HEK293 (cell line): ENCODE measurements at regions not wholly inside any gene's neighbourhood (a gene's known extent, or its start where the extent isn't known, plus 50 kb on each side); places are given as distances from the start of the nearest gene placed in this dataset.

Source experiments
- CTCF ChIA-PET: fragments of 350-600 bp; formaldehyde crosslinking; extraction: SDS; loops from one replicate; lab custom pipeline; 2021; ENCODE audit warnings: antibody characterized with exemption; lab: Yijun Ruan, JAX
- POLR2A ChIA-PET: fragments of 300-600 bp; formaldehyde crosslinking; extraction: SDS; loops from one replicate; lab custom pipeline; 2020; ENCODE audit warnings: antibody characterized with exemption, inconsistent platforms; lab: Yijun Ruan, JAX
- H3K27ac ChIP-seq: fragments of 200-500 bp; sonication (Bioruptor generic); 2 replicates; pipeline ENCODE4 v1.5.1; 2014; ENCODE audit warnings: low read depth, low read length, control low read depth, inconsistent platforms; ENCODE audit errors: extremely low read depth
- H3K36me3 ChIP-seq, 2 experiments: fragments of 200-500 bp in 1 of 2; sonication (Bioruptor generic) in 1 of 2; 1 replicate in 1 of 2; 2 replicates in 1 of 2; pipeline ENCODE4 v1.5.1; 2014 to 2017; ENCODE audit warnings: inconsistent platforms in 2 of 2, low read length in 2 of 2; ENCODE audit not compliant: control insufficient read depth in 2 of 2, insufficient read depth in 1 of 2
- H3K4me1 ChIP-seq: fragments of 200-500 bp; sonication (Bioruptor generic); 2 replicates; pipeline ENCODE4 v1.5.1; 2014; ENCODE audit warnings: mild to moderate bottlenecking, low read length, inconsistent platforms; ENCODE audit not compliant: control insufficient read depth, insufficient read depth
- H3K4me3 ChIP-seq: 2 replicates; pipeline ENCODE4 v1.5.1; 2011; ENCODE audit warnings: low read depth, mild to moderate bottlenecking, control low read depth, low read length, moderate library complexity
- H3K9me3 ChIP-seq: fragments of 200-500 bp; sonication (Bioruptor generic); 2 replicates; pipeline ENCODE4 v1.5.1; 2014; ENCODE audit warnings: low read depth, low read length, inconsistent platforms; ENCODE audit not compliant: control insufficient read depth, insufficient read depth
- BCL6B ChIP-seq: fragments of 450-650 bp; formaldehyde crosslinking; IDR thresholded peaks from 2 replicates; pipeline ENCODE4 v1.5.1; 2017; ENCODE audit warnings: missing biosample characterization, missing genetic modification characterization
- GLIS1 ChIP-seq: fragments of 450-650 bp; formaldehyde crosslinking; IDR thresholded peaks from 2 replicates; pipeline ENCODE4 v1.5.1; 2016; ENCODE audit warnings: missing biosample characterization, missing genetic modification characterization
- HOXA7 ChIP-seq: sonication (generic); formaldehyde crosslinking; IDR thresholded peaks from 2 replicates; pipeline ENCODE4 v1.8.1; 2022; ENCODE audit warnings: missing genetic modification reagents, borderline replicate concordance
- INSM2 ChIP-seq: fragments of 450-650 bp; formaldehyde crosslinking; IDR thresholded peaks from 2 replicates; pipeline ENCODE4 v1.5.1; 2016; ENCODE audit warnings: missing biosample characterization, missing genetic modification characterization
- KLF10 ChIP-seq: fragments of 450-650 bp; IDR thresholded peaks from 2 replicates; pipeline ENCODE4 v1.5.1; 2018; ENCODE audit warnings: missing biosample characterization, mild to moderate bottlenecking, missing genetic modification characterization
- KLF17 ChIP-seq: fragments of 450-650 bp; formaldehyde crosslinking; IDR thresholded peaks from 2 replicates; pipeline ENCODE4 v1.5.1; 2016; ENCODE audit warnings: missing biosample characterization, missing genetic modification characterization
- RBAK ChIP-seq: fragments of 450-650 bp; formaldehyde crosslinking; IDR thresholded peaks from 2 replicates; pipeline ENCODE4 v1.5.1; 2016; ENCODE audit warnings: missing biosample characterization, missing genetic modification characterization
- SALL2 ChIP-seq: fragments of 450-650 bp; formaldehyde crosslinking; IDR thresholded peaks from 2 replicates; pipeline ENCODE4 v1.5.0; 2017; ENCODE audit warnings: missing biosample characterization, mild to moderate bottlenecking, missing genetic modification characterization, borderline replicate concordance
- ZBTB17 ChIP-seq: fragments of 450-650 bp; formaldehyde crosslinking; IDR thresholded peaks from 2 replicates; pipeline ENCODE4 v1.5.1; 2016; ENCODE audit warnings: missing biosample characterization, missing genetic modification characterization
- ZFHX2 ChIP-seq: fragments of 450-650 bp; formaldehyde crosslinking; conservative IDR thresholded peaks from 2 replicates; pipeline ENCODE4 v1.5.1; 2016; ENCODE audit warnings: missing biosample characterization, missing genetic modification characterization
- ZNF223 ChIP-seq: fragments of 450-650 bp; formaldehyde crosslinking; IDR thresholded peaks from 2 replicates; pipeline ENCODE4 v1.5.1; 2016; ENCODE audit warnings: missing biosample characterization, missing genetic modification characterization
- ZNF335 ChIP-seq: fragments of 450-650 bp; formaldehyde crosslinking; conservative IDR thresholded peaks from 2 replicates; pipeline ENCODE4 v1.5.1; 2016; ENCODE audit warnings: missing biosample characterization, missing genetic modification characterization
- ZNF529 ChIP-seq: fragments of 450-650 bp; formaldehyde crosslinking; IDR thresholded peaks from 2 replicates; pipeline ENCODE4 v1.5.1; 2017; ENCODE audit warnings: missing genetic modification characterization, missing biosample characterization; ENCODE audit not compliant: insufficient replicate concordance
- ZNF580 ChIP-seq: fragments of 450-650 bp; formaldehyde crosslinking; IDR thresholded peaks from 2 replicates; pipeline ENCODE4 v1.5.1; 2016; ENCODE audit warnings: missing biosample characterization, missing genetic modification characterization
- ZNF596 ChIP-seq: fragments of 450-650 bp; IDR thresholded peaks from 2 replicates; pipeline ENCODE4 v1.5.0; 2018; ENCODE audit warnings: missing biosample characterization, mild to moderate bottlenecking, missing genetic modification characterization, moderate library complexity
- ZNF621 ChIP-seq: fragments of 450-650 bp; formaldehyde crosslinking; IDR thresholded peaks from 2 replicates; pipeline ENCODE4 v1.5.1; 2017; ENCODE audit warnings: missing biosample characterization, missing genetic modification characterization
- ZNF629 ChIP-seq: fragments of 450-650 bp; formaldehyde crosslinking; IDR thresholded peaks from 2 replicates; pipeline ENCODE4 v1.5.1; 2017; ENCODE audit warnings: missing biosample characterization, missing genetic modification characterization
- ZNF658 ChIP-seq: fragments of 450-650 bp; formaldehyde crosslinking; IDR thresholded peaks from 2 replicates; pipeline ENCODE4; 2016; ENCODE audit warnings: missing biosample characterization, missing genetic modification characterization
- ZNF660 ChIP-seq: fragments of 450-650 bp; IDR thresholded peaks from 2 replicates; pipeline ENCODE4 v1.5.1; 2018; ENCODE audit warnings: missing biosample characterization, mild to moderate bottlenecking, missing genetic modification characterization
- ZNF791 ChIP-seq: fragments of 450-650 bp; formaldehyde crosslinking; IDR thresholded peaks from 2 replicates; pipeline ENCODE4 v1.5.1; 2016; ENCODE audit warnings: missing biosample characterization, missing genetic modification characterization
- TF ChIP-seq, protein P1 (sequence below): fragments of 450-650 bp; formaldehyde crosslinking; conservative IDR thresholded peaks from 2 replicates; pipeline ENCODE4 v1.5.1; 2016; ENCODE audit warnings: low read depth, missing biosample characterization, missing genetic modification characterization
- TF ChIP-seq, protein P2 (sequence below): fragments of 450-650 bp; formaldehyde crosslinking; IDR thresholded peaks from 2 replicates; pipeline ENCODE4 v1.5.1; 2017; ENCODE audit warnings: missing biosample characterization, missing genetic modification characterization

DNA sequence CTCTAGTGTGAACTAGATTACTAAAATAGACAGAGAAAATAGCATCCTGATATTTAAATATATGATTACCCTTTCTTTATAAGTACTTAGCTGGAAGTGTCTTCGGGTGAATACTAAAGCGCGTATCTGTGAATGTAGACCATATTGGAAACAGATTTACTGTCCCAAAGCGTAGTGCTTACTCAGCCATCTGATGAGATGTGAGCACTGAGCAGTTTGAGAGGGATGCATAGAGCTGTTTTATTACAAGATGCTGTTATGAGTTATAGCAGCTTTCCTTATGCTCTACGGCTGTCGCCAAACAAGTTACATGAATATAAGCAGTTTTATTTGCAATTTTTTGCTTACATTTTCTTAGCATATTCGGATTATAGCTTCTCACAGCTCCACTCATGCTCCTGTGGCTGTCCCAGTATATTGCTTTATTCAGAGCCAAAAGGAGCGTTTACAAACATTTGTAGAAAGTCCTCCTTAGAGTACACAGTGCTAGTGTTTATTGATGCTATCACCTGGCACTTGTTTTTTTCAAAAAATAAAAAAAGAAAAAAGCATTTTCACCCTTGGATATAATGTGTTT is 981.4 kb upstream of the WWC1 start:
- Histone ChIP-seq H3K4me1 (no peaks in the 10 kb centered on the region), H3K27ac (no peak overlapping the region), H3K36me3 (no peaks in the 10 kb centered on the region), H3K9me3 (no peaks in the 10 kb centered on the region), H3K4me3 (no peak overlapping the region)
- ChIA-PET CTCF (no interaction called here), POLR2A (no interaction called here)
- TF ChIP-seq KLF10 (tag by site-specific recombination) = no peak
- TF ChIP-seq SALL2 (tag by site-specific recombination) = no peak
- no peak for TF ChIP-seq ZNF335 (tag by site-specific recombination)
- TF ChIP-seq ZBTB17 = no peak
- no peak for TF ChIP-seq ZNF621 (tag by site-specific recombination)
- no peak for TF ChIP-seq ZFHX2 (tag by site-specific recombination)

DNA sequence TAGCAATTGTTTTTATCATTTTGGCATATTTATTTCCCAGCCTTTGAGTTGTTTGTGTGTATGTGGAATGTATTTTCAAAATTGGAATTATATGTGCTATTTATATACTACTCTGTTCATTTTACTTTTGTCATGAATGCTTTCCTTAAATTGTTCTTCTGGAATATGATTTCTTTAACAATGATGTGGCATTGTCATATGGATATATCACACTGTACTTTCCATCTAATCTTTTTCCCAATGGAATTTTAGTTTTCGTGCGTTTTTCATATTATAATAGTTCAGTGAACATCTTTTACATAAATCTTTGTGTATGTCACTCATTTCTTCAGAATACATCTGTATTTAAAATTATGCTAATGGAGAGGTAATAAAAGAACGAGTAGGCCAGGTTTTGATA is 980.1 kb upstream of the WWC1 start:
- TF ChIP-seq ZBTB17 (no peak), ZNF660 (tag by site-specific recombination) (no peak), ZNF223 (no peak), ZNF791 (no peak), ZNF596 (tag by site-specific recombination) (no peak), ZNF658 (tag by site-specific recombination) (no peak), ZNF580 (tag by site-specific recombination) (no peak), INSM2 (tag by site-specific recombination) (no peak), GLIS1 (tag by site-specific recombination) (no peak), ZNF529 (tag by site-specific recombination) (no peak), KLF17 (tag by site-specific recombination) (no peak), RBAK (tag by site-specific recombination) (no peak), ZNF629 (tag by site-specific recombination) (no peak), HOXA7 (no peak), BCL6B (tag by site-specific recombination) (no peak)
- TF ChIP-seq, protein P1, sequence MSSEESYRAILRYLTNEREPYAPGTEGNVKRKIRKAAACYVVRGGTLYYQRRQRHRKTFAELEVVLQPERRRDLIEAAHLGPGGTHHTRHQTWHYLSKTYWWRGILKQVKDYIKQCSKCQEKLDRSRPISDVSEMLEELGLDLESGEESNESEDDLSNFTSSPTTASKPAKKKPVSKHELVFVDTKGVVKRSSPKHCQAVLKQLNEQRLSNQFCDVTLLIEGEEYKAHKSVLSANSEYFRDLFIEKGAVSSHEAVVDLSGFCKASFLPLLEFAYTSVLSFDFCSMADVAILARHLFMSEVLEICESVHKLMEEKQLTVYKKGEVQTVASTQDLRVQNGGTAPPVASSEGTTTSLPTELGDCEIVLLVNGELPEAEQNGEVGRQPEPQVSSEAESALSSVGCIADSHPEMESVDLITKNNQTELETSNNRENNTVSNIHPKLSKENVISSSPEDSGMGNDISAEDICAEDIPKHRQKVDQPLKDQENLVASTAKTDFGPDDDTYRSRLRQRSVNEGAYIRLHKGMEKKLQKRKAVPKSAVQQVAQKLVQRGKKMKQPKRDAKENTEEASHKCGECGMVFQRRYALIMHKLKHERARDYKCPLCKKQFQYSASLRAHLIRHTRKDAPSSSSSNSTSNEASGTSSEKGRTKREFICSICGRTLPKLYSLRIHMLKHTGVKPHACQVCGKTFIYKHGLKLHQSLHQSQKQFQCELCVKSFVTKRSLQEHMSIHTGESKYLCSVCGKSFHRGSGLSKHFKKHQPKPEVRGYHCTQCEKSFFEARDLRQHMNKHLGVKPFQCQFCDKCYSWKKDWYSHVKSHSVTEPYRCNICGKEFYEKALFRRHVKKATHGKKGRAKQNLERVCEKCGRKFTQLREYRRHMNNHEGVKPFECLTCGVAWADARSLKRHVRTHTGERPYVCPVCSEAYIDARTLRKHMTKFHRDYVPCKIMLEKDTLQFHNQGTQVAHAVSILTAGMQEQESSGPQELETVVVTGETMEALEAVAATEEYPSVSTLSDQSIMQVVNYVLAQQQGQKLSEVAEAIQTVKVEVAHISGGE (tag by site-specific recombination) = no peak
- TF ChIP-seq, protein P2, sequence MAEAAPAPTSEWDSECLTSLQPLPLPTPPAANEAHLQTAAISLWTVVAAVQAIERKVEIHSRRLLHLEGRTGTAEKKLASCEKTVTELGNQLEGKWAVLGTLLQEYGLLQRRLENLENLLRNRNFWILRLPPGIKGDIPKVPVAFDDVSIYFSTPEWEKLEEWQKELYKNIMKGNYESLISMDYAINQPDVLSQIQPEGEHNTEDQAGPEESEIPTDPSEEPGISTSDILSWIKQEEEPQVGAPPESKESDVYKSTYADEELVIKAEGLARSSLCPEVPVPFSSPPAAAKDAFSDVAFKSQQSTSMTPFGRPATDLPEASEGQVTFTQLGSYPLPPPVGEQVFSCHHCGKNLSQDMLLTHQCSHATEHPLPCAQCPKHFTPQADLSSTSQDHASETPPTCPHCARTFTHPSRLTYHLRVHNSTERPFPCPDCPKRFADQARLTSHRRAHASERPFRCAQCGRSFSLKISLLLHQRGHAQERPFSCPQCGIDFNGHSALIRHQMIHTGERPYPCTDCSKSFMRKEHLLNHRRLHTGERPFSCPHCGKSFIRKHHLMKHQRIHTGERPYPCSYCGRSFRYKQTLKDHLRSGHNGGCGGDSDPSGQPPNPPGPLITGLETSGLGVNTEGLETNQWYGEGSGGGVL (tag by site-specific recombination) = no peak
- Histone ChIP-seq H3K9me3 (no peaks in the 10 kb centered on the region), H3K4me1 (no peaks in the 10 kb centered on the region), H3K4me3 (no peak overlapping the region), H3K27ac (no peak overlapping the region), H3K36me3 (no peaks in the 10 kb centered on the region)
- CTCF ChIA-PET = no interaction called here
- POLR2A ChIA-PET = no interaction called here
